NCI-H1092 treated with DMSO at 0.1 percent for 48 hours (cell line): ENCODE measurements at regions not wholly inside any gene's neighbourhood (a gene's known extent, or its start where the extent isn't known, plus 50 kb on each side); places are given as distances from the start of the nearest gene placed in this dataset.
"Not testable (repeated sequence)": the region's sequence is repeated elsewhere in the genome, so short reads cannot be mapped to it uniquely, and the experiment has no call there.

Source experiments
- DNase-seq: peaks from one replicate; lab custom pipeline; 2025; lab: John Stamatoyannopoulos, UW

GRCh38 chr12:129959889-129960288 lies 56.1 kb upstream of the TMEM132D start:
- no peak for DNase-seq

- DNase-seq, result no peak
Measured at GRCh38 chr12:129961091-129961490, 57.3 kb upstream of the TMEM132D start.

GRCh38 chr12:129961856-129962255 lies 58.0 kb upstream of the TMEM132D start:
- DNase-seq, result no peak

- DNase-seq, result no peak
Measured at GRCh38 chr12:129964300-129964699, 60.5 kb upstream of the TMEM132D start.

GRCh38 chr12:129964826-129965457 lies 61.1 kb upstream of the TMEM132D start:
- no peak for DNase-seq

GRCh38 chr12:129966146-129966995 lies 62.5 kb upstream of the TMEM132D start:
- no peak for DNase-seq

- no peak for DNase-seq
Measured at GRCh38 chr12:129971721-129972120, 67.9 kb upstream of the TMEM132D start.

GRCh38 chr12:129973236-129973961 lies 69.6 kb upstream of the TMEM132D start:
- no peak for DNase-seq

- no peak for DNase-seq
Measured at GRCh38 chr12:129984106-129984505, 80.3 kb upstream of the TMEM132D start.

- DNase-seq, result no peak
Measured at GRCh38 chr12:129987841-129988240, 84.0 kb upstream of the TMEM132D start.

GRCh38 chr12:129994634-129995033 lies 90.8 kb upstream of the TMEM132D start:
- no peak for DNase-seq

- no peak for DNase-seq
Measured at GRCh38 chr12:129997239-129997638, 93.4 kb upstream of the TMEM132D start.

- DNase-seq, result not testable (repeated sequence)
Measured at GRCh38 chr12:130004310-130004877, 100.6 kb upstream of the TMEM132D start.

GRCh38 chr12:130007771-130008170 lies 103.9 kb upstream of the TMEM132D start:
- DNase-seq, result no peak

GRCh38 chr12:130008241-130008640 lies 104.4 kb upstream of the TMEM132D start:
- DNase-seq, result no peak

- no peak for DNase-seq
Measured at GRCh38 chr12:130009961-130010360, 106.1 kb upstream of the TMEM132D start.

- DNase-seq, result no peak
Measured at GRCh38 chr12:130011611-130012385, 108.0 kb upstream of the TMEM132D start.

- peak; percentile 74 for DNase-seq
Measured at GRCh38 chr12:130013771-130014484, 110.1 kb upstream of the TMEM132D start.

GRCh38 chr12:130014485-130014807 lies 110.6 kb upstream of the TMEM132D start:
- no peak for DNase-seq

- no peak for DNase-seq
Measured at GRCh38 chr12:130016194-130016593, 112.4 kb upstream of the TMEM132D start.

GRCh38 chr12:130016986-130017385 lies 113.2 kb upstream of the TMEM132D start:
- DNase-seq, result no peak
